NCI-H526 (cell line): ENCODE measurements at regions not wholly inside any gene's neighbourhood (a gene's known extent, or its start where the extent isn't known, plus 50 kb on each side); places are given as distances from the start of the nearest gene placed in this dataset.
A peak's percentile ranks its signal among the peaks of the same experiment; 100 is the strongest.
"Not testable (repeated sequence)": the region's sequence is repeated elsewhere in the genome, so short reads cannot be mapped to it uniquely, and the experiment has no call there.

Experiments used
- DNase-seq, 2 experiments: peaks; one replicate each; lab custom pipeline; 2025; lab: John Stamatoyannopoulos, UW

DNA sequence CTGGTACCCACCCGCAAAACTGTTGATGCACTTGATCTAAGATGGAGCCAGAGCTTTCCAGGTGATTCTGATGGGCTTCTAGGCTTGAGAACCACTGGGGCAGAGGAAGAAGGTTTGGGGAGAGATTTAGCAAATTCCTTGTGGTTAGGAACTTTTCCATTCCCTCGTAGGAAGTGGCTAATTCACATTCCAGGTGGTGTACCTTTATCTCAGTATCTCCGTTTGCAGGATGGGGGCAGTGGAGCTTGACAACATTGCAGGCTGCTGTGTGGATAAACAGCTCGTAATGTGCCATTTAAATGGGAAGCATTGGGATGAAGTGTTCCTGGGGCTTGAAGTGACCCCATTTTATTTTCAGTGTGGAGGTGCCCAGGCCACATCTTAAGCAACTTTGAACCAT lies 172.9 kb upstream of the IL12B start:
- no peak for DNase-seq

DNA sequence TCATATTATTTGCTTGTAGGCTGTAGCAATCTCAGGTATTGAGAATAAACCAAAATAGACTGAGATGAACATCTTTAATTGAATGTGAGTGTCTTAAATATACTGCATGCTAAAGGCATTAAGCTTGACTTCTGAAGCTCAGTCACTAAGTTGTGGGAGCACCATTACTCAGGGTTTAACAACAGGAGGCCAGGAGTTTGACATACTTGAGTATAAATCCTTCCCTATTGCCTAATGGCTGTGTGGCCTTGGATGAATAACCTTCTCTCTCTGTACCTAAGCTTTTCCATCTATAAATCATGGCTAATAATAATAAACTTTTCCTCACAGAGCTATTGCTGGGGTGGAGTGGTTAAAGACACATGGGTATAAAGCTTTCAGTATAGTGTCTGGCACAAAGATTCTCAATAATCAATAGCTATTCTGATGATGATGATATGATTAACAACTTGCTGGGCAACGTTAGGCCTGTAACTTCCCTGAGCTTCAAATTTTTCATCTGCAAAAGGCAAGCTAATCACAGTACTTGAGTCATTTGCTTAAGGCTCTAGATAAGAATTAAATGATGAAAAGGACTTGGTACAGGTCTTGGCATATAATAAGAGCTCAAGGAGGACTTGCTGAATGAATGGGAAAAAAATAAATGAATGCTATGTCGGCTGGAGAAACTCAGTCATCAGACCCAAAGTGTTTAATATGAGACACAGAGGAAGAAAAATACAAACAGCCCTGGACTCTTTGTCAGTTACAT lies 174.0 kb upstream of the IL12B start:
- DNase-seq, result no peak

DNA sequence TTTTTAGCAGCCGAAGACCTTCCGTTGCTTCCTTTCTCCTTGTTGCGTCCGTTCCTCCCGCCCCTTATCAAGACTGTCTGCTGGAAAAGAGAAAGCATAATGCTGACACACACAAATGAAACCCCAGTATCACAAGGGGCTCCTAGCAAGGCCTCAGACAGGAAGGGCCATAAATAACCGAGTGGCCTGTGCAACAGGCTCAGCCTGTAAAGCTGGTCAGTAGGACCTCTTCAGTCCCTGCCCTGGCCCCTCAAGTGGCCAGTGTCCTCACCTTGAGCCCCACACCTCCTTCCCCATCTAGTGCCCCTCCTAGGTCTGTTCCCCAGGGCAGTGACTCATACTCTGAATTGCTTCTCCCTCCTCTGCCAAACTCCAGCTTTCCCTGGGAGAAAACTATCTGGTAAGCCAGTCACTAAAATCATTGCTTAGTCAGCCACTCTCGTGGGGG lies 174.6 kb upstream of the IL12B start:
- DNase-seq, result no peak

DNA sequence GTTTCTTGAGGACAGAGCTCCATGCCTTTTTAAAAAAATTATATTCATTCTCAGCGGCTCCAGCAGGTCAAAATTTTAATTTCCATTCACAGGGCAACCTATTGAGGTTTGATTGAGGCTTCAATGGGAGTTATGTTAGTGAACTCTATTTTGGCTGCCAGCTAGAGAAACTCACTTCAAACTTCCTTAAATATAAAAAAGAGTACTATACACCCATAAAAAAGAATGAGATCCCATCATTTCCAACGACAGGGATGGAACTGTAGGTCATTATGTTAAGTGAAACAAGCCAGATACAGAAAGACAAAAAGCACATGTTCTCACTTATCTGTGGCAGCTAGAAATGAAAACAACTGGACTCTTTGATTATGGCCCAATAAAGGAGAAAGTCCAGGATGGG lies 176.8 kb upstream of the IL12B start:
- no peak for DNase-seq

DNA sequence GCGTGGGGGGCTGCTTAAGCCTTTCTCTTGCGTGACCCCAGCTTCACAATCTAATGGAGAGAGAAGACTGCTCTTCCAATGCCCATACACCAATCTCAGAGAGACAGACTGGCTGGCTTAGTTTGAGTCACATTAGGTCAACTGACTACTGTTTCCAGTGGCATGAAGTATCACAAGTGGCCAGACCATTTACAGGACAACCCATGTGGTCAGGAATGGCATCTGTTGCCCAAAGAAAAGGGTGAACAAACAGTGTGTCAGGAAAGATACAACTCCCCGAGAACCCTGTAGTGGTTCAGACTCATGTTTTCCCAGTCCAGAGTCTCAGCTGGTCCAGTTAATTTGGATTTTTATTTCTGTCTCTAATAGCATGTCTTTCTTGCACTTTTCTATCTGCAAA lies 177.4 kb upstream of the IL12B start:
- no peak for DNase-seq

DNA sequence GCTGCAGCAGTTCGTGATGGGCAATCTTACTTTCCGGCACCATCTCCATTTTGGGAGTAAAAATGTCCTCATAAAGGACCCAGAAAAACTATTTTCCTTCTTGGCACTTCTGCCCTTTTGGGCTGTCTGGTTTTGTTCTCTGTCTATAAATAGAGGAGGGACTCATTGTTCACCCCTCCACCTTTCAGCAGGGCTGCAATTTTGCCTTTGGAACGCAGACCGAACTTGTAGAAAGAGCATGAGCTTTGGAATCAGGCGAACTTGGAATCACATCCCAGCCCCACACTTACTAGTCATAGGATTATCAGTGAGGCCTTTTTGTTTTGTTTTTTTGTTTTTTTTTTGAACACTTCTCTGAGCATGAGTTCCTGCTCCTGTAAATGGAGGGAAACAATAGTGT lies 178.1 kb upstream of the IL12B start:
- no peak for DNase-seq

DNA sequence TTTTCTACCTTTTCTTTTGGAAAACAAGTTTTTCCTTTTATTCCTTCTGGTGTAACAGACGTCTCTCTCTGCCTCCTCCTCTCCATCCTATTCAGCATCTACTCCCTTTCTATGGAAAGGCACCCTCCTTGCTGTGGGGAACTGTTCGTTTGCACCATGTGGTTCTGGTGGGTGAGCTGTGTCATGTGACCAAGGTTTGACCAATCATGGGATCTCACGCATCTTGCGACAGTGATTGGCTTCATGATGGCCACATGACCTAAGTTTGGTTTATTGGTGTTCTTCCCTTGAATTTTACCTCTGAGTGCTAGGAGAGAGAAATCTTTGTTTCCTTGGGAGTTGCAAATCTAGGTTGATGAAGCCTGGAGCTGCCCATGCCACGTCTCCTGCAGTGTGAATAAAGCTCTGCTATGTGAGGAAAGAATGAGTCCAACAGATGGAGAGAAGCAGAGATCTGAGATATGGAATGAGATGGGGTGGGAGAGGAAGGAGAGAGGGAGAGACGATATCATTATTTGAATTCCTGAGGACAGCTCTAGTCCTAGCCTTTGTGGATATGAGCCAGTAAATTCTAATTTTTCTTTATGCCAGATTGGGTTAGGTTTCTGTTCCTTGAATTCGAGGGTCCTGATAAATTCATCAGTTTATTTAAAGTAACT lies 178.8 kb upstream of the IL12B start:
- DNase-seq, result no peak

DNA sequence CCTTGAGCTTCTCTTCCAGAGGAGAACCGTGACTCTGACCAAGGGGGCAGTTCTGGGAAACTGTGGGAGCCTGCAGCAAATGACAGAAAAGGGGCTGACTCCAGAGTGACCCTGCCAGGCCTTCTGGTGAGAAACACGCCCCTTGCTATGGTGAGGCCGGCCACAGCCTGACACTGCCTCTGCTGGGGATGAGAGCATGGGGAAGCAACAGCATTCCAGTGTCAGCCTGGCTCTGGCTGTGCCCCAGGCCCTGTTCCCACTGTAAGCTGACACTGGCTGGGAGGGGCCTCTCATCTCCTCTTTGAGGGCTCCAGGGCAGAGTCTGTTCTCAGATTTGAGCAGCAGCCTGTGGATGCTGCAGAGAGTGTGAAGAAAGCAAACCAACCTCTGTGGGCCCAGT lies 180.0 kb upstream of the IL12B start:
- peak in 1 of 2 experiments; percentile 11 for DNase-seq

DNA sequence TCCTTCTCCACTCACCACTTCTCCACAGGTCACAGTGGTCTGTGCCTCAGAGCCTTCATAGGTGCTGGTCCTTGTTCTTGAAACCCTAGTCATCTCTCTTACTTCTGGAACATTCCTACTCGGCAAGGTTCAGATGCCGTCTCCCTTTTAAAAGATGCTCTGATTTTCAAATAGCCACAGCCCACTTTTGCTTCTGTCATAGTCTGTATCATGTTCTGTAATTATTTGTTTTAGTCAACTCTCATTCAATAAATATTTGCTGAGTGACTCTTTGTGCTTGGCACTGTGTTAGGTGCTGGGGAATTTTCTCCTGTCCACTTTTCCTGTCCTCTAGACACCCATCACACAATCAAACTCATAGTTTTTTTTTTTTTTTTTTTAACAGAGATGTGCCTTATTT lies 181.3 kb upstream of the IL12B start:
- no peak for DNase-seq

DNA sequence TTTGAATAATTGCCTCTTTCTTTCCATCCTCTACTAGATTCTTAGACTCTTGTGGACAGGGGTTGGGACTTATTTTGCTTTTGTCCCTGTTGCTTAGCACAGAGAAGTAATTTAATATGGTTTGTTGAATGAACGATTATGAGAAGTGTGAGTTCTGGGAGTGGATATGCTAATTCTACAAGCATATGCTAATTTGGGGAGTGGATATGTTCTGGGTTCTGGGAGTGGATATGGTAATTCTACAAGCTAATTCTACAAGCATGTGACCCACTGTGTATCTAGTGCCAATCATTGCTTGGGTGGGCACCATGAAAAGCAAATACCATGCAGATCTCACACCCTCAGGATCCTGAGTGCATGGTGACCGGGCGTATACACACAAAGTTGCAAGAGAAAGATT lies 181.8 kb upstream of the IL12B start:
- no peak for DNase-seq

DNA sequence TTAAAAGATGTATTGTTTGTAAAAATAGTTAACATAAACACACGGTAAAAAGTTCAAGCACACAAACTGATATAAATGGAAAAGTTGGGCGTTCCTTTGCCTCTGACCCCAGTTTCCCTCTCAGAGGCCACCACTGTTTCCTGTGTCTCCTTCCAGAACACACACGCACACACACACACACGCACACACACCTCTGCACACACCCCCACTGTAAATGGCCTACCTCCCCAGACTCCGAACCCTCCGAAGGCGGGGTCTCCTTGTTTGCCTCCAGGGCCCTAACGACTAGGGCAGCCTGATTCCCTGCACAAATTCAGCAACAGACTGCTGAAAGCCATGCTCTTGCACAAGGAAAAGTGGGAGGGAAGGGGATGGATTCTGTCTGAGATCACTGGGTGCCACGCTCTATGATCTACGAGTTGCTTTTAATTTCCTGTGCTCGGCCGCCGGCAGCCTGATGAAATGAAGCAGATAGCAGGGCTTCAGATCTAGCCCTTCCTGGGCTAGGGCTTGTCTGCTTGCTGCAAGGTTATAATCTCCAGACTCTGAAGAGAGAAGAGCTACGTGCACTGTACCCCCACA lies 184.0 kb upstream of the IL12B start:
- DNase-seq, result no peak

DNA sequence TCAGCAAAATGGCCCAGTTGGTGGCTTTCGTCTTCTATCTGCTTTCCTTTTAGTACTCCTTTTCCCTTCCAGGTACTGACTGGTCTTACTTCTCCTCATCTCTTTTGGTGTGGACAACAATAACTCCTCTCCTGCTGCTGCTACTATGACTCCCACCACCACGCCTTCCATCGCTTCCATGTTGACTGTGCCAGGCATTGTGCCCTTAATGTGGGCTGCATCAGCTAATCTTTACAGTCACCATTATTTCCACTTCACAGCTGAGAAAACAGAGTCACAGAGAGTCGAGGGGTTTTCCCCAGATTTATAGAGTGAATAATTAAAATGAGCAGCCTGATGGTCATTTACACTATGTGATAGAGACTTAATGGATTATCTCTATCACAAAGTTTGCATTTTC lies 184.9 kb upstream of the IL12B start:
- DNase-seq, result no peak

DNA sequence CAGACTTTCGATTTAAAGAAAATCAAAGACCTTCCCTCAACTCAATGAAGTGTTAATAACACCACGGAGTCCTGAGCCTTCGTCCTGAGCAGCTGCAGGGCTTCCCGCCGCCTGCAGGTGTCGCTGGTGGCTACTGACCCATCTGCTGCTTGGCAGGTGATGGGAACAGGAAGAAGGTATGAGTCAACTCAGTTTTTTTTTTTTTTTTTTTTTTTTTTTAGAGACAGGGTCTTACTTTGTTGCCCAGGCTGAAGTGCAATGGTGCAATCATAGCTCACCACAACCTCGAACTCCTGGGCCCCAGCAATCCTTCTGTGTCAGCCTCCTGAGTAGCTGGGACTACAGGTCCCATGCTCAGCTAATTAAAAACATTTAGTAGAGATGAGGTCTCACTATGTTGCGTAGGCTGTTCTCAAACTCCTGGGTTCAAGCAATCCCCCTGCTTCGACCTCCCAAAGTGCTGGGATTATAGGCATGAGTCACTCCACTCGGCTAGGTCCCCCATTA lies 185.7 kb upstream of the IL12B start:
- peak; percentile 25 to 65 for DNase-seq

DNA sequence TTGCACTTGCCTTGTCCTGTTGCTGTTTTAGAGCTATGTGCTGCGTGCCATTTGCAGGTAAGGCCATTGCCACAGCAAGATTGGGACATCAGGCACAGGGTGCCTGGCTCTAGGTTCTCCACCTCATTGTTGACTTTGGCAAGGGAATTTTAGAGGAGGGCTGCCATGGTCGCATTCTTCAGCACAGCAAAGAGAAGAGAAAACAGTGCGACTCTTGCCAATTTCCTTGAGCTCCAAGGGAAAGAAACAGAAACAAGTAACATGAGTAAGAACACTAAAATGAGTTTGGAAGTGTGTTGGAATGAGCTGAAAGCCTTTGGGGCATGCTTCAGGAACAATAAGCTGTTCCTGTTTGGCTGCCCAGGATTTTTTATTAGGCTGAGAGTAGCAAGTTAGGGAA lies 188.1 kb upstream of the IL12B start:
- DNase-seq, result no peak

DNA sequence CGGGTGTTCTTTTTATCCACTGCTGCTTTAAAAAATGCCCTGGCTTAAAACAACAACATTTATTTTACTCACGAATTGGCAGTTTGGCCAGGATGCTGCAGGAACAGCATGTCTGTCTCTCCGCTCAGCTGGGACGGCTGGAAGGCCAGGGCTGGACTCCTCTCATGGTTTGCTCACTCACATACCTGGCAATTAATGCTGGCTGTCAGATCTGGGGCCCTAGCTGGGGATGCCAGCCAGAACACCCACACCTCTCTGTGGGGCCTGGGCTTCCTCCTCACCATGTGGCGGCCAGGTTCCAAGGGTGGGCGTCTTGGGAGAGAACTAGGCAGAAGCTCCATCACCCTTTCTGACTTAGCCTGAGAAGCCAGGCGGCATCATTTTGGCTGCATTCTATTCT lies 189.1 kb upstream of the IL12B start:
- no peak for DNase-seq

DNA sequence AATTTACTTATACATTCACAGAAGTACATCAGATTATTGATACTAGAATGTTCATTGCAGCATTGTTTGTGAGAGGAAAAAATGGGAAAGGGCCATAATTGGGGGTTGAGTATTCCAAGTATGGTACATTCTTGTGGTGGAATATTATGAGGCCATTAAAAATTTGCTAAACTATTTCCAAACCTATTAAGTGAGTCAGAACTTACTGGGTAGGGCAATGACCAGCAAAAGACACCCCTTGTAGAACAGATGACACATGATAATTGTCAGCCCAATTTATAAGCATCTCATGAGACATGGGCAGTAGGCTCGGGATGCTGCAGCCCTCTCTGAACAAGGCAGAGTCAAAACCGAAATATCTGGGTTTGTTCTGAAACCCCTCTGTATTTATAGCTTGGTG lies 192.6 kb upstream of the IL12B start:
- DNase-seq, result no peak

DNA sequence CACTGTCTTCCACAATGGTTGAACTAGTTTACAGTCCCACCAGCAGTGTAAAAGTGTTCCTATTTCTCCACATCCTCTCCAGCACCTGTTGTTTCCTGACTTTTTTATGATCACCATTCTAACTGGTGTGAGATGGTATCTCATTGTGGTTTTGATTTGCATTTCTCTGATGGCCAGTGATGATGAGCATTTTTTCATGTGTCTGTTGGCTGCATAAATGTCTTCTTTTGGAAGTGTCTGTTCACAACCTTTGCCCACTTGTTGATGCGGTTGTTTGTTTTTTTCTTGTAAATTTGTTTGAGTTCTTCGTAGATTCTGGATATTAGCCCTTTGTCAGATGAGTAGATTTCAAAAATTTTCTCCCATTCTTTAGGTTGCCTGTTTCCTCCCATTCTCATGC lies 194.0 kb upstream of the IL12B start:
- not testable (repeated sequence) for DNase-seq

DNA sequence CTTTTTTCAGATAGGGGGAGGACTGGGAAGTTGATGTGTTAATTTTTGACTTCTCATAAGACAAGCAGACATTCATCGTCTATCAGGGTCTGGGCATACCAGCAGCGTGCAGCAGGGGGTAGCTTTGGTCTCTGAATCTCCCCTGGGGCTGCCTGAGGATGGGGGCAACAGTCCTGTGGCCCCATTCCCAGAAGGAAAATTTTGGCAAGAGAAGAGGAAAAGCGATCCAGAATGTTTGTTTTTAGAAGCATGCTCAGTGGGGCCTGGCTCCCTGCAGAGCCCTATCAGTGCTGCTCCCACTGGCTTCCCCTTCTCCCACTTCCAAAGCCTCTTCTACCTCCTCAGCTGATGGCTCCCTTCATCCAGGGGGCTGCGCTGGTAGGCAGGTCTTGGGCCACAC lies 194.8 kb upstream of the IL12B start:
- DNase-seq, result no peak

DNA sequence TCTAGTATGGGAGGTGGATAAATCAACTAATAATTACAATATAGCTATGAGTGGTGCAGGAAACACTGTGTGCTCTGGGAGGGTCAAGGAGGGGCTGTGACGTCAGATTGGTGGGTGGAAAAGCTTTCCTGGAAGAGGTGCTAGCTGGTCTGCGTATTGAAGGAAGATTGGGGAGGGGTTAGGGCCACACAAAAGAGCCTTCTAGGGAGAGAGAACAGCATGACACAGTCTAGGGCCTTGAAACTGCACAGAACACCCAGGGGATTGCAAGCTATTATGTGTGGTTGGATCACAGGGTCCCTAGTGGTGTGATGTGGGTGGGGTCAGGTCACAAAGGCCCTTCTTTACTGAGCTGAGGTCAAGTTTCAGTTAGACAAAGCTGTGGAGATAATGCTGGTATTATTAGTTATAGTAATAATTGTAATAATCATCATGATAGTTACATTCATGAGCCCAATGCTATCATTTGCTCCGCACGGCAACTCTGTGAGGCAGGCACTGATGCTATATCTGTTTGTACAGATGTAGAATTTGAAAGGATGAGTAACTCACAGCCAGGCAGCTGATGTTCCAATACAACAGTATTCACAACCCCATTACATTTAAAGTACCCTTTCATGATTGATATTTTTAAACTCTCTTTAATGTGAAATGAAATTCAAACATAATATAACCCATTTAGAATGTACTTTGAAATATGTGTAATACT lies 197.4 kb upstream of the IL12B start:
- DNase-seq, result no peak

DNA sequence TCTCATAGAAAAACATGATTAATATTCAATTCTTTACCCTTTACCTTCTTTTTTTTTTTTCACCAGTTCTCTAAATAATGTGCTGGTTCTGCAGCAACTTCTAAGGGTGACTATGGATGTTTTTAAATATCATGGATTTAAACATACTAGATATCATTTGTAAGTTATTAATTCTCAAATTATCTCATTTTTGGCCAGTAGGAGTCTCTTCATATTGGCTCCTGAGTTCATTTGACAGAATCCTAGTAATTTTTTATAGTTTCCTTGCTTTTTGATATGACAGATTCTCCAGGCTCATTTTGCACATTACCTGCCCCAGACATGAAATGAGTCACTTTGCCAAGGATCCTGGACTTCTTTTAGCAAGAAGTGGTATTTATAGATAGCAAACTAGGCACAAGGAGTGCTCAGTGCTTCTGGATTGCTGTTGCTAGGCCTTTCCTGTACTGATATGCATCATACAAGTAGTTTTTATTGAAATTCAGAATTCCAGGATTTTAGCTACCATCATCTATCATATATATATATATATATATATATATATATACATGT lies 201.3 kb upstream of the IL12B start:
- no peak for DNase-seq

DNA sequence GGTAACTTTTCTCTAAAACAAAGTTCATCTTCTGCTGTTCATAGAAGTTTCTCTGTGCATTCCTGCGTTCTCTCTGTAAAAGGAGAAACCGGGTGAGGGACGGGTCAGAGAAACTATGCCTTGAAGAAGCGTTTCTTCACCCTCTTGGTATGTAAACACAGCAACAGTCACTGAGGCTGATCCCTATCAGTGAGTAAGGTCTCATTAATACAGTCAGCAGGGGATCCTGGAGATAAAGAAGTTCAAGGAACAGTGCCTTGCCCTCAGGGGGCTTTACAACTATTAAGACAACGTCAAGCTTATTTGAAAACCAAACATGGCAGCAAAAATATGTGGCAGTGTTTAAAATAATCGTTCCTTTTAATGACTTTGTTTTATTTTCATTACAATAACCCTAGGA lies 202.9 kb upstream of the IL12B start:
- DNase-seq, result no peak

DNA sequence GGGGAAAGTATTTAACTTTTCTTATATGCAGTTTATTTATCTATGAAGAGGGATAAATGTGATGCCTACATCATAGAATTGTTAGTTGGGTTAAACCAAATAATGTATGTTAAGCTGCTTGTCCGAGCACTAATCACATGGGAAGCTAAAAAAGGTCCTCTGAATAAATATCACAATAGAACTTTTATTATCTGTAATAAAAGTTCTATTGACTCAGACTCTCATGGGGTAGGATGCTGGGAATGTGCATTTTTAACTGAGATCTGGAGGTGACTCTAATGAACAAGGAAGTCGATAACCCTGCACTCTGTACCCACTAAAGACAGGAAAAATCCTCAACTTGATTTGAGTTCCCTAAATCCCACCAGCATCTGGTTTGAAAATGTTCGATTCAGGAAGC lies 205.9 kb upstream of the IL12B start:
- no peak for DNase-seq
